HCT116 (cell line): ENCODE measurements at regions not wholly inside any gene's neighbourhood (a gene's known extent, or its start where the extent isn't known, plus 50 kb on each side); places are given as distances from the start of the nearest gene placed in this dataset.

Experiments
- ATAC-seq: fragments of 200-7000 bp; cut with Tn5 transposase; 2 replicates; pipeline ENCODE4 v1.9.1; 2020; ENCODE audit warnings: mild to moderate bottlenecking, moderate library complexity
- BruUV-seq: library from RNA; stranded (reverse); fragments of 400-500 nt; replicated peaks from 2 replicates; lab custom pipeline; 2021; lab: Mats Ljungman, UMichigan
- CTCF ChIA-PET: fragments of 300-600 bp; sonication (Branson Sonifier 250); formaldehyde crosslinking; loops from one replicate; lab custom pipeline; 2021; ENCODE audit warnings: antibody characterized with exemption; lab: Charles Lee
- POLR2A ChIA-PET: fragments of 300-600, 350-600 bp; sonication (Branson Sonifier 250); formaldehyde crosslinking; loops from one replicate; lab custom pipeline; 2021; ENCODE audit warnings: antibody characterized with exemption; lab: Charles Lee
- RAD21 ChIA-PET, 2 experiments: fragments of 300-600 bp; sonication (Branson Sonifier 250); formaldehyde crosslinking; loops; one replicate each; lab custom pipeline; 2023; ENCODE audit warnings: low total read pairs in 2 of 2; ENCODE audit not compliant: uncharacterized antibody in 2 of 2, unreplicated experiment in 2 of 2, low non-redundant PET in 1 of 2; lab: Charles Lee
- DNase-seq: peaks from one replicate; pipeline ENCODE4 v3.0.0-alpha.2; 2010; ENCODE audit warnings: low read depth, low spot score
- H2AFZ ChIP-seq: fragments of 200-600 bp; shearing (Covaris generic), sonication (generic); 2 replicates; pipeline ENCODE4 v1.6.1; 2017; ENCODE audit warnings: low read depth, mixed run types, mixed read lengths, antibody characterized with exemption, low read length; ENCODE audit not compliant: poor library complexity, severe bottlenecking
- H3K27ac ChIP-seq: 2 replicates; pipeline ENCODE4 v1.5.1; 2012; ENCODE audit warnings: low read depth, low read length
- H3K27me3 ChIP-seq: fragments of 200-600 bp; sonication (generic); 2 replicates; pipeline ENCODE4 v1.6.1; 2016; ENCODE audit warnings: mixed run types, low read length, mixed read lengths; ENCODE audit not compliant: insufficient read depth
- H3K36me3 ChIP-seq, 2 experiments: fragments of 200-500 bp in 1 of 2; fragments of 200-600 bp in 1 of 2; sonication (Bioruptor generic) in 1 of 2; sonication (generic) in 1 of 2; 2 replicates each; pipeline versions ENCODE4 v1.5.1 to v1.6.1; 2014 to 2016; ENCODE audit warnings: low read length in 2 of 2, inconsistent platforms in 1 of 2, mixed read lengths in 1 of 2, mixed run types in 1 of 2; ENCODE audit not compliant: insufficient read depth in 2 of 2, control insufficient read depth in 1 of 2
- H3K4me1 ChIP-seq, 2 experiments: fragments of 200-600 bp in 1 of 2; sonication (generic) in 1 of 2; 2 replicates each; pipeline versions ENCODE4 v1.5.1 to v1.6.1; 2012 to 2017; ENCODE audit warnings: low read length in 2 of 2, inconsistent platforms in 1 of 2, mild to moderate bottlenecking in 1 of 2, mixed read lengths in 1 of 2, mixed run types in 1 of 2, moderate library complexity in 1 of 2; ENCODE audit not compliant: insufficient read depth in 2 of 2, control insufficient read depth in 1 of 2
- H3K4me2 ChIP-seq: fragments of 200-600 bp; sonication (generic); 2 replicates; pipeline ENCODE4 v1.6.1; 2017; ENCODE audit warnings: mixed run types, low read length, mixed read lengths
- H3K4me3 ChIP-seq, 2 experiments: fragments of 200-600 bp in 1 of 2; sonication (generic) in 1 of 2; replicated peaks in 1 of 2; 2 replicates each; pipeline ENCODE4 v1.5.1; 2011 to 2016; ENCODE audit warnings: low read length in 2 of 2, control low read depth in 1 of 2, low read depth in 1 of 2, mild to moderate bottlenecking in 1 of 2, mixed read lengths in 1 of 2, mixed run types in 1 of 2
- H3K79me2 ChIP-seq: fragments of 200-600 bp; sonication (generic); 2 replicates; pipeline ENCODE4 v1.6.1; 2017; ENCODE audit warnings: mild to moderate bottlenecking, mixed run types, low read length, moderate library complexity, mixed read lengths; ENCODE audit not compliant: insufficient read depth
- H3K9ac ChIP-seq: fragments of 200-600 bp; sonication (generic); 2 replicates; pipeline ENCODE4 v1.6.1; 2016; ENCODE audit warnings: low read length, mixed read lengths
- H3K9me2 ChIP-seq: fragments of 200-600 bp; sonication (generic), shearing (Covaris generic); 2 replicates; pipeline ENCODE4 v1.6.1; 2017; ENCODE audit warnings: mixed run types, mild to moderate bottlenecking, moderate library complexity; ENCODE audit not compliant: insufficient read depth
- H3K9me3 ChIP-seq, 2 experiments: fragments of 200-500 bp in 1 of 2; fragments of 200-600 bp in 1 of 2; sonication (Bioruptor generic) in 1 of 2; sonication (generic) in 1 of 2; 2 replicates each; pipeline ENCODE4 v1.6.1; 2014 to 2017; ENCODE audit warnings: low read length in 2 of 2, mixed read lengths in 2 of 2, inconsistent platforms in 1 of 2, low read depth in 1 of 2, mild to moderate bottlenecking in 1 of 2, mixed run types in 1 of 2, moderate library complexity in 1 of 2; ENCODE audit not compliant: control insufficient read depth in 1 of 2, insufficient read depth in 1 of 2
- H4K20me1 ChIP-seq: fragments of 200-600 bp; sonication (generic), shearing (Covaris generic); 2 replicates; pipeline ENCODE4 v1.6.1; 2017; ENCODE audit warnings: mixed run types, mild to moderate bottlenecking, moderate library complexity; ENCODE audit not compliant: insufficient read depth
- CBX3 ChIP-seq: IDR thresholded peaks from 2 replicates; pipeline ENCODE4 v1.6.1; 2012; ENCODE audit warnings: low read depth
- CEBPB ChIP-seq: IDR thresholded peaks from 2 replicates; pipeline ENCODE4 v1.6.1; 2012; ENCODE audit warnings: low read depth
- ELF1 ChIP-seq: IDR thresholded peaks from 2 replicates; pipeline ENCODE4 v1.6.1; 2012; ENCODE audit warnings: low read depth, borderline replicate concordance
- EZH2 ChIP-seq: fragments of 200-600 bp; sonication (generic); IDR thresholded peaks from 2 replicates; pipeline ENCODE4 v1.6.1; 2017; ENCODE audit warnings: antibody characterized with exemption, mixed run types
- FOSL1 ChIP-seq: IDR thresholded peaks from 2 replicates; pipeline ENCODE4 v1.6.1; 2012; ENCODE audit warnings: low read depth
- JUND ChIP-seq: IDR thresholded peaks from 2 replicates; pipeline ENCODE4 v1.6.1; 2012
- POLR2A ChIP-seq: IDR thresholded peaks from 2 replicates; pipeline ENCODE4 v1.7.0; 2011; ENCODE audit warnings: borderline replicate concordance; ENCODE audit not compliant: insufficient read depth, insufficient read length; ENCODE audit errors: extremely low read depth
- POLR2AphosphoS5 ChIP-seq: IDR thresholded peaks from 2 replicates; pipeline ENCODE4 v1.6.1; 2011; ENCODE audit warnings: mild to moderate bottlenecking, low read depth, low read length, moderate library complexity
- RAD21 ChIP-seq: IDR thresholded peaks from 2 replicates; pipeline ENCODE4 v1.6.1; 2012; ENCODE audit warnings: low read depth, mild to moderate bottlenecking
- SP1 ChIP-seq: IDR thresholded peaks from 2 replicates; pipeline ENCODE4 v1.6.1; 2012; ENCODE audit warnings: low read depth
- SRF ChIP-seq: IDR thresholded peaks from 2 replicates; pipeline ENCODE4 v1.6.1; 2012; ENCODE audit warnings: low read depth
- TCF7L2 ChIP-seq: IDR thresholded peaks from 2 replicates; pipeline ENCODE4 v1.7.0; 2011; ENCODE audit warnings: borderline replicate concordance, inconsistent platforms; ENCODE audit not compliant: insufficient read depth, insufficient read length; ENCODE audit errors: extremely low read depth
- YY1 ChIP-seq: IDR thresholded peaks from 2 replicates; pipeline ENCODE4 v1.6.1; 2011; ENCODE audit warnings: low read length, low read depth, moderate library complexity, mild to moderate bottlenecking; ENCODE audit not compliant: insufficient replicate concordance; ENCODE audit errors: extremely low read depth
- ZFX ChIP-seq: fragments of 450-650 bp; IDR thresholded peaks from 2 replicates; pipeline ENCODE4 v1.6.1; 2017
- ZNF274 ChIP-seq: fragments of 200-500 bp; sonication (Bioruptor generic); IDR thresholded peaks from 2 replicates; pipeline ENCODE4 v1.6.1; 2014; ENCODE audit warnings: mild to moderate bottlenecking, low read depth, low read length, inconsistent platforms
- intact Hi-C: fragments of 100-400 bp; cut with micrococcal nuclease; formaldehyde crosslinking; loops from 2 replicates; pipeline ENCODE4 v1.10.0; 2022
- TF ChIP-seq, protein P1 (sequence below), 3 experiments: fragments of 200-600 bp in 1 of 3; sonication (generic) in 1 of 3; IDR thresholded peaks in 2 of 3; conservative IDR thresholded peaks in 1 of 3; 2 replicates each; pipeline ENCODE4 v1.5.1; 2012 to 2017; ENCODE audit warnings: low read depth in 2 of 3, low read length in 2 of 3, antibody characterized with exemption in 1 of 3, borderline replicate concordance in 1 of 3, control low read depth in 1 of 3, mild to moderate bottlenecking in 1 of 3, mixed read lengths in 1 of 3, mixed run types in 1 of 3, moderate library complexity in 1 of 3; ENCODE audit not compliant: insufficient read depth in 1 of 3
- TF ChIP-seq, protein P2 (sequence below): IDR thresholded peaks from 2 replicates; pipeline ENCODE4 v1.6.1; 2012
- TF ChIP-seq, protein P3 (sequence below): IDR thresholded peaks from 2 replicates; pipeline ENCODE4 v1.6.1; 2011; ENCODE audit warnings: mild to moderate bottlenecking, low read length, moderate library complexity; ENCODE audit not compliant: insufficient replicate concordance; ENCODE audit errors: extremely low read depth
- TF ChIP-seq, protein P4 (sequence below): IDR thresholded peaks from 2 replicates; pipeline ENCODE4 v1.6.1; 2012; ENCODE audit warnings: low read depth
- TF ChIP-seq, protein P5 (sequence below): IDR thresholded peaks from 2 replicates; pipeline ENCODE4 v1.6.1; 2012

DNA sequence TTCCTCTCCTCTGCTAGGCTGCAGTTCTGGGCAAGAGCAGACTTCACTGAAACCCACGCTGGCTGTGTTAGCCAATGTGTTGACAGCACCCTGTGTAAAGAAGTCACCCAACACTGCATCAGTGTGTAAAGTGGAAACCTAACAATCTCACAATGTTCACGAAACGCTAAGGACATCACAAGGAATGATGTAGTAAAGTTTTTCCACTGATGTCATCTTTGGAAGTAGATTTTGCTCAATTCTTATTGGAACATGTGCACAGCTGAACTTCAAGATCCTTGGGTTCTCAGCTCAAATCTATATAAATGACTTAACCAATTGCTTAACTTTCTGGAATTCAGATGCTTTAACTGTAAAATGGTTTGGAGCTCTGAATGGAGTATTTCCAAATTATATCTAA, 1112.5 kb downstream of the TSN start:
- peaks cover 0 to 19% of the 10 kb centered on the region in 2 experiments; a peak in 1 of 4 replicates for H3K9me3 ChIP-seq
- no peak for TF ChIP-seq JUND
- TF ChIP-seq POLR2AphosphoS5, result no peak
- no peak for TF ChIP-seq EZH2
- TF ChIP-seq POLR2A, result no peak
- no peak for TF ChIP-seq ZNF274
- TF ChIP-seq, protein P1, sequence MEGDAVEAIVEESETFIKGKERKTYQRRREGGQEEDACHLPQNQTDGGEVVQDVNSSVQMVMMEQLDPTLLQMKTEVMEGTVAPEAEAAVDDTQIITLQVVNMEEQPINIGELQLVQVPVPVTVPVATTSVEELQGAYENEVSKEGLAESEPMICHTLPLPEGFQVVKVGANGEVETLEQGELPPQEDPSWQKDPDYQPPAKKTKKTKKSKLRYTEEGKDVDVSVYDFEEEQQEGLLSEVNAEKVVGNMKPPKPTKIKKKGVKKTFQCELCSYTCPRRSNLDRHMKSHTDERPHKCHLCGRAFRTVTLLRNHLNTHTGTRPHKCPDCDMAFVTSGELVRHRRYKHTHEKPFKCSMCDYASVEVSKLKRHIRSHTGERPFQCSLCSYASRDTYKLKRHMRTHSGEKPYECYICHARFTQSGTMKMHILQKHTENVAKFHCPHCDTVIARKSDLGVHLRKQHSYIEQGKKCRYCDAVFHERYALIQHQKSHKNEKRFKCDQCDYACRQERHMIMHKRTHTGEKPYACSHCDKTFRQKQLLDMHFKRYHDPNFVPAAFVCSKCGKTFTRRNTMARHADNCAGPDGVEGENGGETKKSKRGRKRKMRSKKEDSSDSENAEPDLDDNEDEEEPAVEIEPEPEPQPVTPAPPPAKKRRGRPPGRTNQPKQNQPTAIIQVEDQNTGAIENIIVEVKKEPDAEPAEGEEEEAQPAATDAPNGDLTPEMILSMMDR (IDR thresholded peaks at IDR 0.05 in 2 of 3, conservative IDR thresholded peaks at IDR 0.05 in 1 of 3; ENCODE audit: borderline replicate concordance in 1 of 3, insufficient read depth in 1 of 3, low read depth in 2 of 3, low read length in 2 of 3), result no peak
- TF ChIP-seq, protein P2, sequence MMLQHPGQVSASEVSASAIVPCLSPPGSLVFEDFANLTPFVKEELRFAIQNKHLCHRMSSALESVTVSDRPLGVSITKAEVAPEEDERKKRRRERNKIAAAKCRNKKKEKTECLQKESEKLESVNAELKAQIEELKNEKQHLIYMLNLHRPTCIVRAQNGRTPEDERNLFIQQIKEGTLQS, result no peak
- no peak for TF ChIP-seq YY1
- no peak for TF ChIP-seq FOSL1
- TF ChIP-seq ZFX, result no peak
- TF ChIP-seq SP1, result no peak
- TF ChIP-seq, protein P3, sequence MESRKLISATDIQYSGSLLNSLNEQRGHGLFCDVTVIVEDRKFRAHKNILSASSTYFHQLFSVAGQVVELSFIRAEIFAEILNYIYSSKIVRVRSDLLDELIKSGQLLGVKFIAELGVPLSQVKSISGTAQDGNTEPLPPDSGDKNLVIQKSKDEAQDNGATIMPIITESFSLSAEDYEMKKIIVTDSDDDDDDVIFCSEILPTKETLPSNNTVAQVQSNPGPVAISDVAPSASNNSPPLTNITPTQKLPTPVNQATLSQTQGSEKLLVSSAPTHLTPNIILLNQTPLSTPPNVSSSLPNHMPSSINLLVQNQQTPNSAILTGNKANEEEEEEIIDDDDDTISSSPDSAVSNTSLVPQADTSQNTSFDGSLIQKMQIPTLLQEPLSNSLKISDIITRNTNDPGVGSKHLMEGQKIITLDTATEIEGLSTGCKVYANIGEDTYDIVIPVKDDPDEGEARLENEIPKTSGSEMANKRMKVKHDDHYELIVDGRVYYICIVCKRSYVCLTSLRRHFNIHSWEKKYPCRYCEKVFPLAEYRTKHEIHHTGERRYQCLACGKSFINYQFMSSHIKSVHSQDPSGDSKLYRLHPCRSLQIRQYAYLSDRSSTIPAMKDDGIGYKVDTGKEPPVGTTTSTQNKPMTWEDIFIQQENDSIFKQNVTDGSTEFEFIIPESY, result no peak
- TF ChIP-seq TCF7L2, result no peak
- TF ChIP-seq, protein P4, sequence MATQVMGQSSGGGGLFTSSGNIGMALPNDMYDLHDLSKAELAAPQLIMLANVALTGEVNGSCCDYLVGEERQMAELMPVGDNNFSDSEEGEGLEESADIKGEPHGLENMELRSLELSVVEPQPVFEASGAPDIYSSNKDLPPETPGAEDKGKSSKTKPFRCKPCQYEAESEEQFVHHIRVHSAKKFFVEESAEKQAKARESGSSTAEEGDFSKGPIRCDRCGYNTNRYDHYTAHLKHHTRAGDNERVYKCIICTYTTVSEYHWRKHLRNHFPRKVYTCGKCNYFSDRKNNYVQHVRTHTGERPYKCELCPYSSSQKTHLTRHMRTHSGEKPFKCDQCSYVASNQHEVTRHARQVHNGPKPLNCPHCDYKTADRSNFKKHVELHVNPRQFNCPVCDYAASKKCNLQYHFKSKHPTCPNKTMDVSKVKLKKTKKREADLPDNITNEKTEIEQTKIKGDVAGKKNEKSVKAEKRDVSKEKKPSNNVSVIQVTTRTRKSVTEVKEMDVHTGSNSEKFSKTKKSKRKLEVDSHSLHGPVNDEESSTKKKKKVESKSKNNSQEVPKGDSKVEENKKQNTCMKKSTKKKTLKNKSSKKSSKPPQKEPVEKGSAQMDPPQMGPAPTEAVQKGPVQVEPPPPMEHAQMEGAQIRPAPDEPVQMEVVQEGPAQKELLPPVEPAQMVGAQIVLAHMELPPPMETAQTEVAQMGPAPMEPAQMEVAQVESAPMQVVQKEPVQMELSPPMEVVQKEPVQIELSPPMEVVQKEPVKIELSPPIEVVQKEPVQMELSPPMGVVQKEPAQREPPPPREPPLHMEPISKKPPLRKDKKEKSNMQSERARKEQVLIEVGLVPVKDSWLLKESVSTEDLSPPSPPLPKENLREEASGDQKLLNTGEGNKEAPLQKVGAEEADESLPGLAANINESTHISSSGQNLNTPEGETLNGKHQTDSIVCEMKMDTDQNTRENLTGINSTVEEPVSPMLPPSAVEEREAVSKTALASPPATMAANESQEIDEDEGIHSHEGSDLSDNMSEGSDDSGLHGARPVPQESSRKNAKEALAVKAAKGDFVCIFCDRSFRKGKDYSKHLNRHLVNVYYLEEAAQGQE, result no peak
- TF ChIP-seq CBX3, result no peak
- no peak for TF ChIP-seq CEBPB
- no peak for TF ChIP-seq RAD21
- TF ChIP-seq ELF1, result no peak
- TF ChIP-seq SRF, result no peak
- TF ChIP-seq, protein P5, sequence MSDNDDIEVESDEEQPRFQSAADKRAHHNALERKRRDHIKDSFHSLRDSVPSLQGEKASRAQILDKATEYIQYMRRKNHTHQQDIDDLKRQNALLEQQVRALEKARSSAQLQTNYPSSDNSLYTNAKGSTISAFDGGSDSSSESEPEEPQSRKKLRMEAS, result no peak
- H4K20me1 ChIP-seq, result no peaks in the 10 kb centered on the region
- H3K4me2 ChIP-seq, result no peak overlapping the region
- ChIA-PET POLR2A (no interaction called here), RAD21 (no interaction called here), CTCF (no interaction called here)
- no peak overlapping the region for H3K27ac ChIP-seq
- H3K36me3 ChIP-seq, result no peaks in the 10 kb centered on the region
- ATAC-seq (no peak), DNase-seq (no peak)
- H3K79me2 ChIP-seq, result no peaks in the 10 kb centered on the region
- no peak overlapping the region for H3K9ac ChIP-seq
- H2AFZ ChIP-seq, result no peak overlapping the region
- no peak overlapping the region for H3K4me3 ChIP-seq
- H3K4me1 ChIP-seq, result no peaks in the 10 kb centered on the region
- no TSS peak for BruUV-seq
- intact Hi-C loops, result no loop called here
- H3K27me3 ChIP-seq, result no peaks in the 10 kb centered on the region
- no peaks in the 10 kb centered on the region for H3K9me2 ChIP-seq
